Activated naive CD4-positive, alpha-beta T cell treated with anti-CD3 and anti-CD28 coated beads for 36 hours (primary cell): ENCODE measurements at regions not wholly inside any gene's neighbourhood (a gene's known extent, or its start where the extent isn't known, plus 50 kb on each side); places are given as distances from the start of the nearest gene placed in this dataset.

Experiments used
- CTCF ChIA-PET: fragments of 350-600 bp; sonication (Branson Sonifier 250); formaldehyde crosslinking; loops from one replicate; lab custom pipeline; 2021; ENCODE audit warnings: antibody characterized with exemption; lab: Charles Lee
- DNase-seq: peaks from one replicate; pipeline ENCODE4 v3.0.0-alpha.2; 2020
- H3K27ac Mint-ChIP-seq: one replicate; pipeline ENCODE4 v1.8.0; 2021; ENCODE audit warnings: mild to moderate bottlenecking, mixed read lengths
- H3K27me3 Mint-ChIP-seq: one replicate; pipeline ENCODE4 v1.8.0; 2021; ENCODE audit warnings: low read depth, mixed read lengths
- H3K36me3 Mint-ChIP-seq: one replicate; pipeline ENCODE4 v1.8.0; 2021; ENCODE audit warnings: low read depth, mixed read lengths
- H3K4me1 Mint-ChIP-seq: one replicate; pipeline ENCODE4 v1.8.0; 2021; ENCODE audit warnings: low read depth, mixed read lengths
- H3K4me3 Mint-ChIP-seq: one replicate; pipeline ENCODE4 v1.8.0; 2021; ENCODE audit warnings: mild to moderate bottlenecking, moderate library complexity, mixed read lengths
- H3K9me3 Mint-ChIP-seq: one replicate; pipeline ENCODE4 v1.8.0; 2021; ENCODE audit warnings: mixed read lengths
- intact Hi-C: fragments of 100-400 bp; cut with micrococcal nuclease; formaldehyde crosslinking; loops from one replicate; pipeline ENCODE4 v1.15.1; 2023

DNA sequence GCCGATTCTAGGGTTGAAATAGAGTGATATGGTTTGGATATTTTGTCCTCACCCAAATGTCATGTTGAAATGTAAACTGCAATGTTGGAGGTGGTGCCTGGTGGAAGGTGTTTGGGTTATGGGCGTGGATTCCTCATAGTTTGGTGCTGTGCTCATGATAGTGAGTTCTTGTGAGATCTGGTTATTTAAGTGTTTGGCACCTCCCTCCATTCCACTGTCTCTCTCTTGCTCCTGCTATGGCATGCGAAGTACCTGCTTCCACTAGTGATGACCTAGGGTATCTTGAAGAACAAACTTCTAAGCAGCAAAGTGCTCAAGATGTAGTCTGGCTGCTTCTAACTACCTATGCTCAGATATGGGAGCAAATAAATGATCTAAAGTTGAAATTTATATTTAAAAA, 56.0 kb upstream of the TSPAN18 start:
- H3K27me3 Mint-ChIP-seq = no peaks in the 10 kb centered on the region
- DNase-seq = no peak
- peaks cover 18% of the 10 kb centered on the region for H3K4me1 Mint-ChIP-seq
- CTCF ChIA-PET = no interaction called here
- intact Hi-C loops = no loop called here
- H3K27ac Mint-ChIP-seq = no peak overlapping the region
- no peaks in the 10 kb centered on the region for H3K9me3 Mint-ChIP-seq
- no peaks in the 10 kb centered on the region for H3K36me3 Mint-ChIP-seq
- no peak overlapping the region for H3K4me3 Mint-ChIP-seq

DNA sequence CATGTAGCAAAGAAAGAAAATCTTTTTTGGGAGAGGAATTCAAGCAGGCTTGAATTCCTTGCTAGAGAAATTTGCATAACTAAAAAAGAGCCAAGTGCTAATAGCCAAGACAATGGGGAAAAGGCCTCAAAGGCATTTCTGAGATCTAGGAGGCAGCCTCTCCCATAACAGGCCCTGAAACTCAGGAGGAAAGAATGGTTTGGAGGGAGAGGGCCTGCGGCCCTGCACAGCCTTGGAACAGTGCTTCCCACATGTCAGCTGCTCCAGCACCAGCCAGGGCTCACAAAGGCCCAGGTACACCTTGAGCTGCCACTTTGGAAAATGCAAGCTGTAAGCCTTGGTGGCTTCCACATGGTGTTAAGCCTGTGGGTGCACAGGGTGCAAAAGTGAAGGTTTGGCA, 55.5 kb upstream of the TSPAN18 start:
- H3K27ac Mint-ChIP-seq = no peak overlapping the region

DNA sequence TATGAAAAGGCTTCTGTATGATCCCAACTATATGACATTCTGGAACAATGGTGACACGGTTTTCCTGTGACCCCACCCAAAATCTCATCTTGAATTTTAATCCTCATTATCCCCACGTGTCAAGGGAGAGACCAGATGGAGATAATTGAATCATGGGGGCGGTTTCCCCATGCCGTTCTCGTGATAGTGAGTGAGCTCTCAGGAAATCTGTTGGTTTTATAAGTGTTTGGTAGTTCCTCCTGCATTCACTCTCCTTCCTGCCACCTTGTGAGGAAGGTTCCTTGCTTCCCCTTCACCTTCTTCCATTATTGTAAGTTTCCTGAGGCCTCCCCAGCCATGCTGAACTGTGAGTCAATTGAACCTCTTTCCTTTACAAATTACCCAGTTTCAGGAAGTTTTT, 53.1 kb upstream of the TSPAN18 start:
- intact Hi-C loops = no loop called here
- no peak for DNase-seq
- no peaks in the 10 kb centered on the region for H3K27me3 Mint-ChIP-seq
- peaks cover 20% of the 10 kb centered on the region for H3K4me1 Mint-ChIP-seq
- no peak overlapping the region for H3K4me3 Mint-ChIP-seq
- CTCF ChIA-PET = no interaction called here
- no peaks in the 10 kb centered on the region for H3K36me3 Mint-ChIP-seq
- H3K9me3 Mint-ChIP-seq = no peaks in the 10 kb centered on the region
- H3K27ac Mint-ChIP-seq = no peak overlapping the region

More for the DNA sequence above, 55.5 kb upstream of the TSPAN18 start:
- DNase-seq = no peak
- Mint-ChIP-seq H3K36me3 (no peaks in the 10 kb centered on the region), H3K27me3 (no peaks in the 10 kb centered on the region), H3K4me3 (no peak overlapping the region), H3K4me1 (peaks cover 18% of the 10 kb centered on the region), H3K9me3 (no peaks in the 10 kb centered on the region)
- CTCF ChIA-PET = no interaction called here
- intact Hi-C loops = no loop called here

DNA sequence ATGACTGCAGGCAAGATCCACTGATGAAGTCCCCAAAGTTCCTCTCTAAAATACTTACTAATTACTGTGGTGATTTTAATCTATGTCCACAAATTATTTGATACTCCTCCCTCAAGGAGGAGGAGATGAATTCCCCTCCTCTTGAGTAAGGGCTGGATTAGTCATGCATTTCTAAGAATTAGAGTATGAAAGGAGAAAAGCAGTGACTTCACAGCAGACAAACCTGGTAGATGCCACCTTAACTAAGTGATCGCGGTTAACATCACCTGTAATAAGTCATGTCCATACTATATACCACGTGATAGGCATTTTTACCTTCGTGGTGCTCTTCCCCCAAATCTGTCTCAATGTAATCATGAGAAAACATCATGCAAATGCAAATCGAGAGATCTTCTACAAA, 52.0 kb upstream of the TSPAN18 start:
- Mint-ChIP-seq H3K36me3 (no peaks in the 10 kb centered on the region), H3K9me3 (no peaks in the 10 kb centered on the region), H3K27me3 (no peaks in the 10 kb centered on the region), H3K27ac (no peak overlapping the region), H3K4me3 (no peak overlapping the region), H3K4me1 (peaks cover 30% of the 10 kb centered on the region)
- DNase-seq = no peak
- intact Hi-C loops = no loop called here
- CTCF ChIA-PET = no interaction called here

DNA sequence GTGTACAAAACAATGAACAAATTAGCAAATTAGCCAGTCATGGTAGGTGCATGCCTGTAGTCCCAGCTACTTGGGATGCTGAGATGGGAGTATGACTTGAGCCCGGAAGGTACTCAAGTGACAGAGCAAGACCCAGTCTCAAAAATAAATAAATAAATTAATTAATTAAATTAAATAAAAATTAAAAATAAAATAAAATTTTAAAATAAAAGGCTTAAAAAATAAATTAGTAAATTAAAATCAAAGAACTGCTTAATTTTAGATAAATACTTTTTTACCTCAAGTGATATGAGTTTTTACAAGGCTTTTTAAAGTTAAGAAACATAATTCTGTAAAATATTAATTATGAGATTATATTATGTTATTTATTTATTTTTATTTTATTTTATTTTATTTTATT, 50.9 kb upstream of the TSPAN18 start:
- Mint-ChIP-seq H3K36me3 (no peaks in the 10 kb centered on the region), H3K27ac (no peak overlapping the region), H3K4me1 (peaks cover 40% of the 10 kb centered on the region), H3K27me3 (no peaks in the 10 kb centered on the region), H3K9me3 (no peaks in the 10 kb centered on the region), H3K4me3 (no peak overlapping the region)
- intact Hi-C loops = no loop called here
- DNase-seq = no peak
- CTCF ChIA-PET = interaction anchor here (1.4 kb wide), 1 partner anchor 236 kb away, joined by 4 read pairs; no protein-coding TSS in a partner anchor
